ENCODE measurements at regions not wholly inside any gene's neighbourhood (a gene's known extent, or its start where the extent isn't known, plus 50 kb on each side); places are given as distances from the start of the nearest gene placed in this dataset.

DNA sequence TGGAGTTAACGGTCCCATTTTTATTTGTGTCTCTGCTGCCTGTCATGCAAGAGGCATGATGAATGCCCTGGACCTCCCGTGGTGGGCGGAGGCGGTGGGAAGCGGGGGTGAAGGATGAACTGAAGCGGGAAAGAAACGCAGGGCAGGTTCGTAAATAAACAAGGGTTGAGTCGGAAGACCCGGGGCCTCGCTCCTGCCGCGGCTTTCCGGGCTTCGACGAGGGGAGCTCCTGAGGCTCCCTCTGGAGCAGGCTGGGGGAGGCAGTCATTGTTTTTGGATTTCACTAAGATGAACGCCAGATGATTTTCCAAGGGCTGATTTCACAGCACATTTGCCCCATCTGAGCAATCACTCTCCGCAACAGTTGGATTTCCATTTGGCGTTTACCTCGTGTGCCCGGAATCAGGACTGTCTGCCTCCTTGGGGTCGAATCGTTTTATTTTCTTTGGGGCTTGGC is 130.2 kb downstream of the SLC38A6 start:
- intact Hi-C loops (cut with DNase I; ENCODE audit: low total_unique reads) = no loop called here
- TF ChIP-seq POLR2AphosphoS5 (IDR thresholded peaks at IDR 0.05) = no peak
- no peak for TF ChIP-seq POLR2A (IDR thresholded peaks at IDR 0.05)
- TF ChIP-seq, protein P1, sequence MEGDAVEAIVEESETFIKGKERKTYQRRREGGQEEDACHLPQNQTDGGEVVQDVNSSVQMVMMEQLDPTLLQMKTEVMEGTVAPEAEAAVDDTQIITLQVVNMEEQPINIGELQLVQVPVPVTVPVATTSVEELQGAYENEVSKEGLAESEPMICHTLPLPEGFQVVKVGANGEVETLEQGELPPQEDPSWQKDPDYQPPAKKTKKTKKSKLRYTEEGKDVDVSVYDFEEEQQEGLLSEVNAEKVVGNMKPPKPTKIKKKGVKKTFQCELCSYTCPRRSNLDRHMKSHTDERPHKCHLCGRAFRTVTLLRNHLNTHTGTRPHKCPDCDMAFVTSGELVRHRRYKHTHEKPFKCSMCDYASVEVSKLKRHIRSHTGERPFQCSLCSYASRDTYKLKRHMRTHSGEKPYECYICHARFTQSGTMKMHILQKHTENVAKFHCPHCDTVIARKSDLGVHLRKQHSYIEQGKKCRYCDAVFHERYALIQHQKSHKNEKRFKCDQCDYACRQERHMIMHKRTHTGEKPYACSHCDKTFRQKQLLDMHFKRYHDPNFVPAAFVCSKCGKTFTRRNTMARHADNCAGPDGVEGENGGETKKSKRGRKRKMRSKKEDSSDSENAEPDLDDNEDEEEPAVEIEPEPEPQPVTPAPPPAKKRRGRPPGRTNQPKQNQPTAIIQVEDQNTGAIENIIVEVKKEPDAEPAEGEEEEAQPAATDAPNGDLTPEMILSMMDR (IDR thresholded peaks at IDR 0.05) = no peak
- no peak for TF ChIP-seq EP300 (IDR thresholded peaks at IDR 0.05; ENCODE audit: low read depth)
- 67 to 70% methylated on average over 3 to 23 of the region's 23 CpGs for WGBS, 2 donors (ENCODE audit: low coverage in 1 of 2)
- in situ Hi-C loops (cut with MboI; ENCODE audit: low pct_ligation_motif_present in 1 of 4, low pct_unique_long_range_greater_than_20kb in 1 of 4, low sequenced_read_pairs in 3 of 4) = no loop called here
- Histone ChIP-seq H3K27me3 (no peaks in the 10 kb centered on the region), H3K4me3 (no peak overlapping the region), H3K27ac (no peak overlapping the region), H3K9me3 (no peaks in the 10 kb centered on the region), H3K36me3 (no peaks in the 10 kb centered on the region), H3K4me1 (no peaks in the 10 kb centered on the region)
- DNase-seq = no peak

DNA sequence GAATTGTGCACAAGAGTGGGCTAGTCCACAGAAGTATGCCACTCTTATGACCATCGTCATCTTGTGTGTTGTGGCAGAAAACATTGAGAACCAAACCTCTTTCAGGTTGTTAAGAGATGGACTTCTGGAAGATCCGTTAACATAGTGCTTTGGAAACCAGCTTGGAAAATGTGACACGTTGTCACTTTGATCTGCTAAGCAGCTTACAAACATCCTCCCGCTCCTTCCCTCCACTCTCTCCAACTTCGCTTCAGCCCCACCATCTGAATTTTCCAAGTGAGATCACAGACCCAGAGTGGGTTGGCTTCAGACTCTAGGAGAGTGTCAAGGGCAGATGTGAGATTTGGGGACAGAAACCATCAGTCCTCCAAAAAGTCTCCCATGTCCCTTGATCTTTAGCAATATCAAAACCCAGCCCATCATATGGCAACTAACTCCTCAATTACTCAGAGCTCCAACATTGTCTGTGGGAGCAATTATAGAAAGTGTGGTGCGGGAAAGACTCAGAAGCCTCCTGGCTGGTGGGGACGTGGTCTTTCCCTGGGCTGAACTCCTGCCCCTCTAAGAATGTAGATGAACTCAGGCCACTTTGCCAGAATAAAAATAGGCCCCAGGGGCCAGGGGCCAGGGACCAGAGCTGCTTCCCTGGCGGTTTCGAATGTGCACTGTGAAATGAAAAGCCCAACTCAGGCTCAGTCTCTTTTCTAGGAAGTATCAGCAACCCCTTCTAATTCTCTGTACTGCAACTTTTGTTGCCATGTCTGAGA is 129.5 kb downstream of the SLC38A6 start:
- 77 to 81% methylated on average over 5 to 9 of the region's 9 CpGs for WGBS, 2 donors (ENCODE audit: low coverage in 1 of 2)
- no peak overlapping the region for H3K27ac ChIP-seq
- H3K4me1 ChIP-seq = no peaks in the 10 kb centered on the region
- intact Hi-C loops (cut with DNase I; ENCODE audit: low total_unique reads) (no loop called here), in situ Hi-C loops (cut with MboI; ENCODE audit: low pct_ligation_motif_present in 1 of 4, low pct_unique_long_range_greater_than_20kb in 1 of 4, low sequenced_read_pairs in 3 of 4) (no loop called here)
- no peaks in the 10 kb centered on the region for H3K27me3 ChIP-seq
- TF ChIP-seq, protein P1 (IDR thresholded peaks at IDR 0.05) = no peak
- no peak for TF ChIP-seq POLR2AphosphoS5 (IDR thresholded peaks at IDR 0.05)
- DNase-seq = no peak
- no peak overlapping the region for H3K4me3 ChIP-seq
- no peaks in the 10 kb centered on the region for H3K36me3 ChIP-seq
- no peaks in the 10 kb centered on the region for H3K9me3 ChIP-seq

DNA sequence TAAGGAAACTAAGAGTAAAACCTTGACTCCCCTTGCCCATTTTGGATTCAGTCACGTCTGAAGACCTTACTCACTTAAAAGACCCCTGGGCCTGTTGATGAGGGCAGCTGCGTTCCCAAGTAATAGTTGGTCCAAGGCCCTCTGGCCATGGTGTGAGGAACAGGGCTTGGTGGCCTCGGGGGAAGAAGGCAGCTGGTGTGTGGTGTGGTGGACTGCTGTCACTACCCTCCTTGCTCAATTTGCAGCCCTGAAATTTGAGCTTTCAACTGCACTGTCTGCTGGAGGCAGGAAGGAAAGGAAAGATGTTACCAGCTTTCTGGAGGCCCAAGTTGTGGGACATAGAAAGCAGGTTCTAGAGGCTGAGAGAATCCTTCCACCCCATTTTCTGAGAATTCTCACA is 128.2 kb downstream of the SLC38A6 start:
- Histone ChIP-seq H3K4me1 (peaks cover 0 to 2% (median under 1%) of the 10 kb centered on the region in 4 donors), H3K27ac (no peak overlapping the region), H3K4me3 (no peak overlapping the region), H3K36me3 (no peaks in the 10 kb centered on the region), H3K27me3 (no peaks in the 10 kb centered on the region), H3K9me3 (no peaks in the 10 kb centered on the region)
- in situ Hi-C loops (cut with MboI; ENCODE audit: low pct_ligation_motif_present in 1 of 4, low pct_unique_long_range_greater_than_20kb in 1 of 4, low sequenced_read_pairs in 3 of 4) = no loop called here
- DNase-seq = no peak
- WGBS, 2 donors (ENCODE audit: low coverage in 1 of 2) = 74% methylated on average over 3 of the region's 3 CpGs; no CpG with 5 or more reads in 1 of the 2 donors
- TF ChIP-seq, protein P1 (IDR thresholded peaks at IDR 0.05) = no peak
- TF ChIP-seq POLR2A (IDR thresholded peaks at IDR 0.05) (no peak), POLR2AphosphoS5 (IDR thresholded peaks at IDR 0.05) (no peak), EP300 (IDR thresholded peaks at IDR 0.05; ENCODE audit: low read depth) (no peak)
- intact Hi-C loops (cut with DNase I; ENCODE audit: low total_unique reads) = no loop called here

DNA sequence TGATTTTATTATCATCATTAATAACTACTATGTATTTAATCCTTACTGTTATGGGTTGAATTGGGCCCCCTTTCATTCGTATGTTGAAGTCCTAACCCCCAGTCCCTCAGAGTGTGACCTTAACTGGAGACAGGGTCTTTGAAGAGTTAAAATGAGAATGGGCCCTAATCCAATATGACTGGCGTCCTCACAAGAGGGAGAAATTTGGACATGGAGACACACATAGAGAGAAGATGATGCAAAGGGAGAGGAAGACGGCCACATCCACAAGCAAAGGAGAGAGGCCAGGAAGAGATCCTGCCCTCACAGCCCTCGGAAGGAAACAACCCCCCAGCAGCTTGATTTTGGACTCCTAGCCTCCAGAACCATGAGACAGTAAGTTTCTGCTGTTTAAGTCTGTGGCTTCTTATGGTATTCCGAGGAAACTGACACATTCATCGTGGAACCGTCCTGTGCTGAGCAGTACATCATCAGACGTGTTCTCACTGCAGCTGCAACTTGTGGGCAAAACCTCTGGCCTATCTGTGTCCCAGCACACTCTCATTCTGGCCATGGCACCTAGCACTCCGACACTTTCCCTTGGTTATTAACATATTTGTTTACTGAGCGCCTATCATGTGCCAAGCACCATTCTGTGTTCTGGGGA is 127.6 kb downstream of the SLC38A6 start:
- Histone ChIP-seq H3K9me3 (no peaks in the 10 kb centered on the region), H3K36me3 (no peaks in the 10 kb centered on the region), H3K27me3 (no peaks in the 10 kb centered on the region), H3K4me1 (peaks cover 5 to 9% (median 6%) of the 10 kb centered on the region in 4 donors), H3K27ac (no peak overlapping the region), H3K4me3 (no peak overlapping the region)
- intact Hi-C loops (cut with DNase I; ENCODE audit: low total_unique reads) (no loop called here), in situ Hi-C loops (cut with MboI; ENCODE audit: low pct_ligation_motif_present in 1 of 4, low pct_unique_long_range_greater_than_20kb in 1 of 4, low sequenced_read_pairs in 3 of 4) (no loop called here)
- WGBS, 2 donors (ENCODE audit: low coverage in 1 of 2) = 80 to 81% methylated on average over 10 of the region's 10 CpGs
- DNase-seq = no peak
- TF ChIP-seq POLR2AphosphoS5 (IDR thresholded peaks at IDR 0.05) (no peak), EP300 (IDR thresholded peaks at IDR 0.05; ENCODE audit: low read depth) (no peak), POLR2A (IDR thresholded peaks at IDR 0.05) (no peak)
- TF ChIP-seq, protein P1 (IDR thresholded peaks at IDR 0.05) = no peak
